ENCODE measurements at regions not wholly inside any gene's neighbourhood (a gene's known extent, or its start where the extent isn't known, plus 50 kb on each side); places are given as distances from the start of the nearest gene placed in this dataset.

- Histone ChIP-seq H2AFZ (ENCODE audit: low read depth, low read length, severe bottlenecking) (no peak overlapping the region), H3K27ac (ENCODE audit: low read depth, low read length) (no peak overlapping the region), H3K9ac (ENCODE audit: low read length) (no peak overlapping the region), H4K20me1 (ENCODE audit: low read depth, low read length) (no peaks in the 10 kb centered on the region), H3K27me3 (ENCODE audit: low read length) (no peaks in the 10 kb centered on the region), H3F3A (ENCODE audit: insufficient read depth) (no peaks in the 10 kb centered on the region), H3K4me2 (ENCODE audit: low read depth, low read length, poor library complexity, severe bottlenecking) (no peak overlapping the region), H3K4me3 (ENCODE audit: insufficient read depth, low read length, poor library complexity, severe bottlenecking) (no peak overlapping the region), H3K36me3 (ENCODE audit: low read length) (no peaks in the 10 kb centered on the region), H3K9me3 (ENCODE audit: insufficient read depth, low read length) (no peaks in the 10 kb centered on the region), H3K9me2 (replicated peaks; ENCODE audit: insufficient read depth, low read length) (no peaks in the 10 kb centered on the region), H3K79me2 (ENCODE audit: insufficient read depth, low read length) (no peaks in the 10 kb centered on the region)
- TF ChIP-seq EZH2phosphoT487 (conservative IDR thresholded peaks at IDR 0.05; ENCODE audit: low read length) (no peak), CTCF (IDR thresholded peaks at IDR 0.05; ENCODE audit: insufficient read depth, low read length, poor library complexity, severe bottlenecking) (no peak)
Measured at GRCh38 chr11:104734998-104735397, 163.3 kb downstream of the CASP12 start.

GRCh38 chr11:104731890-104732289 is 166.4 kb downstream of the CASP12 start:
- no peaks in the 10 kb centered on the region for H3K27me3 ChIP-seq (ENCODE audit: low read length)
- no peaks in the 10 kb centered on the region for H3K9me3 ChIP-seq (ENCODE audit: insufficient read depth, low read length)
- no peak overlapping the region for H2AFZ ChIP-seq (ENCODE audit: low read depth, low read length, severe bottlenecking)
- no peaks in the 10 kb centered on the region for H3K9me2 ChIP-seq (replicated peaks; ENCODE audit: insufficient read depth, low read length)
- no peaks in the 10 kb centered on the region for H3F3A ChIP-seq (ENCODE audit: insufficient read depth)
- no peak overlapping the region for H3K4me2 ChIP-seq (ENCODE audit: low read depth, low read length, poor library complexity, severe bottlenecking)
- no peaks in the 10 kb centered on the region for H4K20me1 ChIP-seq (ENCODE audit: low read depth, low read length)
- H3K4me3 ChIP-seq (ENCODE audit: insufficient read depth, low read length, poor library complexity, severe bottlenecking), result no peak overlapping the region
- H3K79me2 ChIP-seq (ENCODE audit: insufficient read depth, low read length), result no peaks in the 10 kb centered on the region
- H3K9ac ChIP-seq (ENCODE audit: low read length), result no peak overlapping the region
- TF ChIP-seq EZH2phosphoT487 (conservative IDR thresholded peaks at IDR 0.05; ENCODE audit: low read length), result no peak
- no peak for TF ChIP-seq CTCF (IDR thresholded peaks at IDR 0.05; ENCODE audit: insufficient read depth, low read length, poor library complexity, severe bottlenecking)
- no peaks in the 10 kb centered on the region for H3K36me3 ChIP-seq (ENCODE audit: low read length)
- H3K27ac ChIP-seq (ENCODE audit: low read depth, low read length), result no peak overlapping the region

GRCh38 chr11:104728927-104729326 is 169.3 kb downstream of the CASP12 start:
- Histone ChIP-seq H4K20me1 (ENCODE audit: low read depth, low read length) (no peaks in the 10 kb centered on the region), H3K27me3 (ENCODE audit: low read length) (no peaks in the 10 kb centered on the region), H3K36me3 (ENCODE audit: low read length) (no peaks in the 10 kb centered on the region), H3K79me2 (ENCODE audit: insufficient read depth, low read length) (no peaks in the 10 kb centered on the region), H2AFZ (ENCODE audit: low read depth, low read length, severe bottlenecking) (no peak overlapping the region), H3K4me2 (ENCODE audit: low read depth, low read length, poor library complexity, severe bottlenecking) (no peak overlapping the region), H3K9ac (ENCODE audit: low read length) (no peak overlapping the region), H3K9me3 (ENCODE audit: insufficient read depth, low read length) (no peaks in the 10 kb centered on the region), H3K4me3 (ENCODE audit: insufficient read depth, low read length, poor library complexity, severe bottlenecking) (no peak overlapping the region), H3F3A (ENCODE audit: insufficient read depth) (no peaks in the 10 kb centered on the region), H3K27ac (ENCODE audit: low read depth, low read length) (no peak overlapping the region), H3K9me2 (replicated peaks; ENCODE audit: insufficient read depth, low read length) (no peaks in the 10 kb centered on the region)
- TF ChIP-seq EZH2phosphoT487 (conservative IDR thresholded peaks at IDR 0.05; ENCODE audit: low read length) (no peak), CTCF (IDR thresholded peaks at IDR 0.05; ENCODE audit: insufficient read depth, low read length, poor library complexity, severe bottlenecking) (no peak)

All from SU-DHL-6 (cell line).